A549 (cell line): ENCODE measurements at regions not wholly inside any gene's neighbourhood (a gene's known extent, or its start where the extent isn't known, plus 50 kb on each side); places are given as distances from the start of the nearest gene placed in this dataset.

ENCODE experiments used
- ATAC-seq, 2 experiments: fragments of 200-7000 bp in 1 of 2; fragments of >200 bp in 1 of 2; cut with Nextera tagmentation in 1 of 2; cut with Tn5 transposase in 1 of 2; 3 replicates each; pipeline versions ENCODE4 v1.8.0 to v1.9.1; 2018 to 2020; ENCODE audit warnings: mild to moderate bottlenecking in 1 of 2, moderate library complexity in 1 of 2
- CTCF ChIA-PET: fragments of 300-600 bp; sonication (Branson Sonifier 250); formaldehyde crosslinking; extraction: SDS; loops from one replicate; lab custom pipeline; 2021; ENCODE audit warnings: antibody characterized with exemption, inconsistent platforms; lab: Yijun Ruan, JAX
- POLR2A ChIA-PET: fragments of 350-600 bp; formaldehyde crosslinking; extraction: SDS; loops from one replicate; lab custom pipeline; 2021; ENCODE audit warnings: antibody characterized with exemption, inconsistent platforms; lab: Yijun Ruan, JAX
- DNase-seq, 2 experiments: peaks; one replicate each; pipeline versions ENCODE4 v3.0.0 to v3.0.0-alpha.2; 2011 to 2016; ENCODE audit warnings: low read depth in 1 of 2, low spot score in 1 of 2
- FAIRE-seq: peaks from 2 replicates; lab custom pipeline; 2011; peaks lifted over from hg19 to GRCh38; lab: Jason Lieb, UNC
- H3K27ac ChIP-seq, 2 experiments: fragments of >200 bp; sonication (Bioruptor Twin); formaldehyde crosslinking; 3 replicates each; pipeline ENCODE4 v1.5.1; 2016 to 2017
- H3K4me1 ChIP-seq: fragments of >200 bp; sonication (Bioruptor Twin); formaldehyde crosslinking; 3 replicates; pipeline ENCODE4 v1.6.1; 2016
- H3K4me2 ChIP-seq: fragments of >200 bp; sonication (Bioruptor Twin); formaldehyde crosslinking; 3 replicates; pipeline ENCODE4 v1.6.1; 2016
- H3K4me3 ChIP-seq: fragments of >200 bp; sonication (Bioruptor Twin); formaldehyde crosslinking; 3 replicates; pipeline ENCODE4 v1.5.1; 2016
- H3K9me3 ChIP-seq: fragments of >200 bp; sonication (Bioruptor Twin); formaldehyde crosslinking; 3 replicates; pipeline ENCODE4 v1.6.1; 2016
- ATOH8 ChIP-seq: fragments of 250-450 bp; sonication (Bioruptor Pico); IDR thresholded peaks from 2 replicates; pipeline ENCODE4 v1.5.0; 2020; ENCODE audit warnings: low read depth, mild to moderate bottlenecking, moderate library complexity
- CBX8 ChIP-seq: fragments of 200-600 bp; sonication (generic); IDR thresholded peaks from 2 replicates; pipeline ENCODE4 v1.6.1; 2016
- CHD2 ChIP-seq: fragments of 150-350 bp; IDR thresholded peaks from 2 replicates; pipeline ENCODE4 v1.6.1; 2014; ENCODE audit warnings: low read length; ENCODE audit not compliant: partially characterized antibody
- FOSL2 ChIP-seq, 2 experiments: fragments of 450-650 bp in 1 of 2; fragments of >200 bp in 1 of 2; sonication (Bioruptor Twin) in 1 of 2; formaldehyde crosslinking; IDR thresholded peaks; 2 replicates each; pipeline versions ENCODE4 v1.5.0 to v1.6.1; 2016 to 2020; ENCODE audit warnings: mild to moderate bottlenecking in 1 of 2, moderate library complexity in 1 of 2
- FOXS1 ChIP-seq: fragments of 250-450 bp; sonication (Bioruptor Pico); IDR thresholded peaks from 2 replicates; pipeline ENCODE4 v1.5.0; 2020; ENCODE audit warnings: mild to moderate bottlenecking, moderate library complexity
- GATA3 ChIP-seq: IDR thresholded peaks from 2 replicates; pipeline ENCODE4 v1.6.1; 2012; ENCODE audit warnings: borderline replicate concordance
- HOXB5 ChIP-seq: fragments of 250-450 bp; sonication (Bioruptor Pico); IDR thresholded peaks from 2 replicates; pipeline ENCODE4 v1.5.0; 2020; ENCODE audit warnings: mild to moderate bottlenecking, moderate library complexity
- JUN ChIP-seq, 2 experiments: fragments of >200 bp; sonication (Bioruptor Twin); formaldehyde crosslinking; IDR thresholded peaks; 2 replicates in 1 of 2; 3 replicates in 1 of 2; pipeline ENCODE4 v1.6.1; 2016 to 2017
- MAZ ChIP-seq: fragments of 150-350 bp; IDR thresholded peaks from 2 replicates; pipeline ENCODE4 v1.6.1; 2014; ENCODE audit warnings: antibody characterized with exemption, low read depth, low read length, borderline replicate concordance
- MYC ChIP-seq: IDR thresholded peaks from 2 replicates; pipeline ENCODE4 v1.6.1; 2012; ENCODE audit warnings: mild to moderate bottlenecking, inconsistent platforms, low read length, improper control_type of control experiment, borderline replicate concordance
- NPAS2 ChIP-seq: fragments of 250-450 bp; sonication (Bioruptor Pico); IDR thresholded peaks from 2 replicates; pipeline ENCODE4 v1.8.0; 2022; ENCODE audit warnings: mild to moderate bottlenecking, moderate library complexity, borderline replicate concordance
- NR3C1 ChIP-seq: fragments of >200 bp; sonication (Bioruptor Twin); formaldehyde crosslinking; IDR thresholded peaks from 3 replicates; pipeline ENCODE4 v1.6.1; 2017
- PHF8 ChIP-seq: fragments of 200-600 bp; sonication (generic); IDR thresholded peaks from 2 replicates; pipeline ENCODE4 v1.6.1; 2016; ENCODE audit warnings: low read depth, mild to moderate bottlenecking, antibody characterized with exemption, moderate library complexity, borderline replicate concordance
- POLR2A ChIP-seq: IDR thresholded peaks from 2 replicates; pipeline ENCODE4 v1.6.1; 2012; ENCODE audit warnings: mild to moderate bottlenecking, low read length
- POLR2AphosphoS2 ChIP-seq: conservative IDR thresholded peaks from 2 replicates; pipeline ENCODE4 v1.6.1; 2012; ENCODE audit warnings: low read length, improper control_type of control experiment, inconsistent platforms
- RAD21 ChIP-seq, 2 experiments: fragments of >200 bp in 1 of 2; sonication (Bioruptor Twin) in 1 of 2; formaldehyde crosslinking in 1 of 2; IDR thresholded peaks in 1 of 2; conservative IDR thresholded peaks in 1 of 2; 2 replicates in 1 of 2; 3 replicates in 1 of 2; pipeline ENCODE4 v1.6.1; 2012 to 2018; ENCODE audit warnings: inconsistent platforms in 1 of 2
- SREBF2 ChIP-seq: fragments of 450-650 bp; IDR thresholded peaks from 2 replicates; pipeline ENCODE4 v1.6.1; 2014; ENCODE audit warnings: mild to moderate bottlenecking, moderate library complexity
- TP53 ChIP-seq: fragments of 250-450 bp; sonication (Bioruptor Pico); IDR thresholded peaks from 2 replicates; pipeline ENCODE4 v1.5.0; 2021; ENCODE audit warnings: mild to moderate bottlenecking, moderate library complexity
- USF2 ChIP-seq: fragments of 450-650 bp; IDR thresholded peaks from 2 replicates; pipeline ENCODE4 v1.6.1; 2014; ENCODE audit warnings: antibody characterized with exemption
- ZNF302 ChIP-seq: fragments of 250-450 bp; sonication (Bioruptor Pico); IDR thresholded peaks from 2 replicates; pipeline ENCODE4 v1.9.0; 2021; ENCODE audit warnings: inconsistent platforms, mild to moderate bottlenecking, moderate library complexity
- WGBS: methylation state at CpG from one replicate; pipeline ENCODE4 v1.1.6; 2017; ENCODE audit errors: missing lambda C conversion rate; 5-methylcytosine and 5-hydroxymethylcytosine counted together
- TF ChIP-seq, protein P1 (sequence below): fragments of >200 bp; sonication (Bioruptor Twin); formaldehyde crosslinking; IDR thresholded peaks from 3 replicates; pipeline ENCODE4 v1.6.1; 2016
- TF ChIP-seq, protein P2 (sequence below): IDR thresholded peaks from 2 replicates; pipeline ENCODE4 v1.6.1; 2012
- TF ChIP-seq, protein P3 (sequence below): IDR thresholded peaks from 2 replicates; pipeline ENCODE4 v1.6.1; 2012

- Histone ChIP-seq H3K4me2 (no peak overlapping the region), H3K9me3 (peaks cover 20% of the 10 kb centered on the region; the same call in 2 of the 3 replicates), H3K27ac (no peak overlapping the region), H3K4me3 (no peak overlapping the region), H3K4me1 (no peaks in the 10 kb centered on the region)
- 0% methylated on average over 2 of the region's 2 CpGs for WGBS
- ChIA-PET POLR2A (no interaction called here), CTCF (interaction anchor here (0.9 kb wide), 2 partner anchors 10 to 15 kb away, joined by 3 to 4 read pairs; no protein-coding TSS in a partner anchor)
- no peak for ATAC-seq
- TF ChIP-seq NR3C1: no peak
- no peak for TF ChIP-seq POLR2A
- TF ChIP-seq GATA3: no peak
- no peak for TF ChIP-seq FOSL2 (IDR thresholded peaks at IDR 0.05)
- TF ChIP-seq FOSL2 (CRISPR knock-in tag; IDR thresholded peaks at IDR 0.05): no peak
- no peak for TF ChIP-seq HOXB5 (CRISPR knock-in tag)
- TF ChIP-seq, protein P1, sequence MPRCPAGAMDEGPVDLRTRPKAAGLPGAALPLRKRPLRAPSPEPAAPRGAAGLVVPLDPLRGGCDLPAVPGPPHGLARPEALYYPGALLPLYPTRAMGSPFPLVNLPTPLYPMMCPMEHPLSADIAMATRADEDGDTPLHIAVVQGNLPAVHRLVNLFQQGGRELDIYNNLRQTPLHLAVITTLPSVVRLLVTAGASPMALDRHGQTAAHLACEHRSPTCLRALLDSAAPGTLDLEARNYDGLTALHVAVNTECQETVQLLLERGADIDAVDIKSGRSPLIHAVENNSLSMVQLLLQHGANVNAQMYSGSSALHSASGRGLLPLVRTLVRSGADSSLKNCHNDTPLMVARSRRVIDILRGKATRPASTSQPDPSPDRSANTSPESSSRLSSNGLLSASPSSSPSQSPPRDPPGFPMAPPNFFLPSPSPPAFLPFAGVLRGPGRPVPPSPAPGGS: no peak
- no peak for TF ChIP-seq ZNF302 (CRISPR knock-in tag)
- no peak for TF ChIP-seq ATOH8 (CRISPR knock-in tag)
- TF ChIP-seq, all 56 proteins: peak for 0
- FAIRE-seq (no peak), DNase-seq (no peak)
Measured at GRCh38 chr16:47834485-47835024, 321.2 kb downstream of the ABCC12 start.

DNA sequence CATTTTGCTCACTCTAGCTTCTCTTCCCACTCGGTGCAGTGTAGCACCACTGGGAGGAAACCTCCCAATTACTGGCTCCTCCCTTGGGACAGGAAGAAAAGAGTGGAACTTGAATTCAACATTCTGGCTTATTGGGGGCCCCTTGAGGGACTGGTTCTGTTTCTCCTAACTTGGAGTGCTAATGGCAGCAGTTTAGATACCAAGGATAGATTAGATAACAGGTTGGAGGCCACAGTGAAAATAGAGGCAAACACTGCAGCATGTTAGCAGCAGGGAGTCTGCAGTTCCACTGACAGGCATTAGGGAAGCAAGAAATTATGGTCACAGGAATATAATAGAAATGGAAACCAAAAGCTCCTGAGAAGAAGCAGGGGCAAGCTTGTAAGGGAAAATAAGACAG is 322.0 kb downstream of the ABCC12 start:
- ChIA-PET POLR2A (no interaction called here), CTCF (interaction anchor here (0.9 kb wide), 2 partner anchors 11 to 16 kb away, joined by 3 to 4 read pairs; no protein-coding TSS in a partner anchor)
- H3K9me3 ChIP-seq: peaks cover 20% of the 10 kb centered on the region; the same call in 2 of the 3 replicates
- no peak overlapping the region for H3K4me2 ChIP-seq
- DNase-seq (no peak), ATAC-seq (no peak), FAIRE-seq (no peak)
- H3K4me3 ChIP-seq: no peak overlapping the region
- TF ChIP-seq, protein P2, sequence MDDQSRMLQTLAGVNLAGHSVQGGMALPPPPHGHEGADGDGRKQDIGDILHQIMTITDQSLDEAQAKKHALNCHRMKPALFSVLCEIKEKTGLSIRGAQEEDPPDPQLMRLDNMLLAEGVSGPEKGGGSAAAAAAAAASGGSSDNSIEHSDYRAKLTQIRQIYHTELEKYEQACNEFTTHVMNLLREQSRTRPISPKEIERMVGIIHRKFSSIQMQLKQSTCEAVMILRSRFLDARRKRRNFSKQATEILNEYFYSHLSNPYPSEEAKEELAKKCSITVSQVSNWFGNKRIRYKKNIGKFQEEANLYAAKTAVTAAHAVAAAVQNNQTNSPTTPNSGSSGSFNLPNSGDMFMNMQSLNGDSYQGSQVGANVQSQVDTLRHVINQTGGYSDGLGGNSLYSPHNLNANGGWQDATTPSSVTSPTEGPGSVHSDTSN: no peak
- TF ChIP-seq, protein P3, sequence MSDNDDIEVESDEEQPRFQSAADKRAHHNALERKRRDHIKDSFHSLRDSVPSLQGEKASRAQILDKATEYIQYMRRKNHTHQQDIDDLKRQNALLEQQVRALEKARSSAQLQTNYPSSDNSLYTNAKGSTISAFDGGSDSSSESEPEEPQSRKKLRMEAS: no peak
- TF ChIP-seq JUN (IDR thresholded peaks at IDR 0.05): no peak
- TF ChIP-seq MYC: no peak
- WGBS: 13% methylated on average over 1 of the region's 1 CpG
- H3K4me1 ChIP-seq: no peaks in the 10 kb centered on the region
- H3K27ac ChIP-seq: no peak overlapping the region

DNA sequence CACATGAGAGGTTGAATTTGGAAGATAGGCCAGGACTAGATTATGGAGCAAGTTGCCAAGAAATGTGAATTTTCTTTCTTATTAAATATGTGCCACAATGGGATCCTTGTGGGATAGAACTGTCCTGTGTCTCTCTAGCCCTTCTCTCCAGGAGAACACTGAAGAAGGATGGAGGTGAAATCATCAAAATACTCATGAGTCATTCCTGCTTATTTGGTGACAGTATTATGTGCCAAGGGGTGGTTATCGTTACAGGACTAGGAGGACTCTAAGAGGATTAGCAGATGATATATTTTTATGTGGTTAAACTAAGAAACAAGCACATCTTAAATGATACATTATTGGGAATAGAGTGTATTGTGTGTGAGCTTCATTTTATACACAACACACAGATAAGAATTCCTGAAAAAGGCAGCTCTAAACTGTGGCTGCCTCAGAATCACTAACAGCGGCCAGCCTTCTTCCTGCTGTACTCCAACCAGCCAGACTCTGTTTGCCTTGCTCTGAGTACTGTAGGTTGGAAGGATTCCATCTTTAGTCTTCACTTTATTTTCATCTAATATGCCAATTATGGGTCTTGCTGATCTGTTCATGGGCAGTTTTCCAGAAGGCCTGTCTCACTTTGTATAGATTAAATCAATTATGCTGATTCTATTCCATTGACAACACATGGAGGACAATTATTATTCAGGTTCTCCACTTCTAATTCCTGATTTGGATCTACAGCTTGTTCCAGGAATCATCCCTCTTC is 325.8 kb downstream of the ABCC12 start:
- POLR2A ChIA-PET: no interaction called here
- ATAC-seq: no peak
- Histone ChIP-seq H3K4me1 (no peaks in the 10 kb centered on the region), H3K4me2 (no peak overlapping the region), H3K9me3 (peaks cover 33% of the 10 kb centered on the region), H3K4me3 (no peak overlapping the region), H3K27ac (no peak overlapping the region)
- no peak for FAIRE-seq
- TF ChIP-seq POLR2A (no peak), TP53 (no peak), PHF8 (no peak), NR3C1 (no peak), FOXS1 (CRISPR knock-in tag) (no peak), MYC (no peak), CHD2 (no peak), POLR2AphosphoS2 (no peak), RAD21 (conservative IDR thresholded peaks at IDR 0.05 in 1 of 2, IDR thresholded peaks at IDR 0.05 in 1 of 2) (no peak), USF2 (no peak), SREBF2 (no peak), CBX8 (no peak), MAZ (no peak), NPAS2 (no peak)
- TF ChIP-seq, protein P3: no peak
- TF ChIP-seq, protein P1: no peak
- DNase-seq: no peak
- 58% methylated on average over 2 of the region's 2 CpGs for WGBS
- CTCF ChIA-PET: no interaction called here
